ENCODE measurements at regions not wholly inside any gene's neighbourhood (a gene's known extent, or its start where the extent isn't known, plus 50 kb on each side); places are given as distances from the start of the nearest gene placed in this dataset.

- TF ChIP-seq POLR2AphosphoS5 (IDR thresholded peaks at IDR 0.05; ENCODE audit: borderline replicate concordance, low read depth, low read length): no peak
- no peak for TF ChIP-seq EZH2 (IDR thresholded peaks at IDR 0.05)
These were observed 196.2 kb upstream of the SIX2 start for GRCh38 chr2:45205480-45205879.
